ENCODE measurements at regions not wholly inside any gene's neighbourhood (a gene's known extent, or its start where the extent isn't known, plus 50 kb on each side); places are given as distances from the start of the nearest gene placed in this dataset.

- Mint-ChIP-seq H3K36me3 (ENCODE audit: low read depth) (no peaks in the 10 kb centered on the region), H3K9me3 (ENCODE audit: low read depth) (no peaks in the 10 kb centered on the region), H3K27me3 (ENCODE audit: low read depth) (no peaks in the 10 kb centered on the region), H3K27ac (ENCODE audit: unreplicated experiment) (no peak overlapping the region), H3K4me1 (ENCODE audit: low read depth) (peaks cover under 1% of the 10 kb centered on the region), H3K4me3 (ENCODE audit: unreplicated experiment) (no peak overlapping the region)
- no peak for DNase-seq (ENCODE audit: low spot score)
- no peak for TF ChIP-seq CTCF (IDR thresholded peaks at IDR 0.05)
Measured at GRCh38 chr13:73671732-73672131, 462.5 kb downstream of the KLF12 start.

GRCh38 chr13:73671011-73671410 is 463.2 kb downstream of the KLF12 start:
- Mint-ChIP-seq H3K4me1 (ENCODE audit: low read depth) (no peaks in the 10 kb centered on the region), H3K4me3 (ENCODE audit: unreplicated experiment) (no peak overlapping the region), H3K27me3 (ENCODE audit: low read depth) (no peaks in the 10 kb centered on the region), H3K9me3 (ENCODE audit: low read depth) (no peaks in the 10 kb centered on the region), H3K27ac (ENCODE audit: unreplicated experiment) (no peak overlapping the region), H3K36me3 (ENCODE audit: low read depth) (no peaks in the 10 kb centered on the region)
- TF ChIP-seq CTCF (IDR thresholded peaks at IDR 0.05) = no peak
- no peak for DNase-seq (ENCODE audit: low spot score)

GRCh38 chr13:73667756-73668155 is 466.4 kb downstream of the KLF12 start:
- no peak for DNase-seq (ENCODE audit: low spot score)
- no peak overlapping the region for H3K4me3 Mint-ChIP-seq (ENCODE audit: unreplicated experiment)
- no peaks in the 10 kb centered on the region for H3K9me3 Mint-ChIP-seq (ENCODE audit: low read depth)
- H3K27me3 Mint-ChIP-seq (ENCODE audit: low read depth) = no peaks in the 10 kb centered on the region
- no peaks in the 10 kb centered on the region for H3K4me1 Mint-ChIP-seq (ENCODE audit: low read depth)
- H3K36me3 Mint-ChIP-seq (ENCODE audit: low read depth) = no peaks in the 10 kb centered on the region
- TF ChIP-seq CTCF (IDR thresholded peaks at IDR 0.05) = no peak
- no peak overlapping the region for H3K27ac Mint-ChIP-seq (ENCODE audit: unreplicated experiment)

GRCh38 chr13:73665261-73665660 is 468.9 kb downstream of the KLF12 start:
- Mint-ChIP-seq H3K4me3 (ENCODE audit: unreplicated experiment) (no peak overlapping the region), H3K27me3 (ENCODE audit: low read depth) (no peaks in the 10 kb centered on the region), H3K9me3 (ENCODE audit: low read depth) (no peaks in the 10 kb centered on the region), H3K36me3 (ENCODE audit: low read depth) (no peaks in the 10 kb centered on the region), H3K27ac (ENCODE audit: unreplicated experiment) (no peak overlapping the region), H3K4me1 (ENCODE audit: low read depth) (no peaks in the 10 kb centered on the region)
- no peak for TF ChIP-seq CTCF (IDR thresholded peaks at IDR 0.05)
- no peak for DNase-seq (ENCODE audit: low spot score)

GRCh38 chr13:73664851-73665250 is 469.4 kb downstream of the KLF12 start:
- Mint-ChIP-seq H3K4me1 (ENCODE audit: low read depth) (no peaks in the 10 kb centered on the region), H3K9me3 (ENCODE audit: low read depth) (no peaks in the 10 kb centered on the region), H3K36me3 (ENCODE audit: low read depth) (no peaks in the 10 kb centered on the region), H3K4me3 (ENCODE audit: unreplicated experiment) (no peak overlapping the region), H3K27ac (ENCODE audit: unreplicated experiment) (no peak overlapping the region), H3K27me3 (ENCODE audit: low read depth) (no peaks in the 10 kb centered on the region)
- no peak for TF ChIP-seq CTCF (IDR thresholded peaks at IDR 0.05)
- DNase-seq (ENCODE audit: low spot score) = no peak

Data from chondrocyte (in vitro differentiated cells).